PFSK-1 (cell line): ENCODE measurements at regions not wholly inside any gene's neighbourhood (a gene's known extent, or its start where the extent isn't known, plus 50 kb on each side); places are given as distances from the start of the nearest gene placed in this dataset.

Experiments
- FOXP2 ChIP-seq: optimal IDR thresholded peaks from 2 replicates; pipeline ENCODE3; 2011; ENCODE audit warnings: borderline replicate concordance, control low read depth, inconsistent platforms; ENCODE audit not compliant: insufficient read depth; ENCODE audit errors: extremely low read length, extremely low read depth
- POLR2AphosphoS5 ChIP-seq: IDR thresholded peaks from 2 replicates; pipeline ENCODE4 v1.6.1; 2012; ENCODE audit warnings: low read depth, mild to moderate bottlenecking, control low read depth, low read length, moderate library complexity
- REST ChIP-seq, 2 experiments: IDR thresholded peaks; 2 replicates each; pipeline versions ENCODE4 v1.6.1 to v1.8.0; 2011 to 2012; ENCODE audit warnings: low read depth in 2 of 2, low read length in 2 of 2, control low read depth in 1 of 2, inconsistent platforms in 1 of 2, mild to moderate bottlenecking in 1 of 2, moderate library complexity in 1 of 2; ENCODE audit not compliant: insufficient read depth in 1 of 2
- SIN3A ChIP-seq: IDR thresholded peaks from 2 replicates; pipeline ENCODE4 v1.6.1; 2012; ENCODE audit warnings: mild to moderate bottlenecking, low read length, moderate library complexity, borderline replicate concordance; ENCODE audit not compliant: insufficient read depth
- TAF1 ChIP-seq: IDR thresholded peaks from 2 replicates; pipeline ENCODE4 v1.6.1; 2012; ENCODE audit warnings: low read length, control low read depth, borderline replicate concordance; ENCODE audit not compliant: insufficient read depth

GRCh38 chr18:28382215-28382879, 205.4 kb upstream of the CDH2 start:
- TF ChIP-seq SIN3A (no peak), POLR2AphosphoS5 (no peak), REST (IDR thresholded peaks at IDR 0.05; ENCODE audit: insufficient read depth in 1 of 2, low read depth in 2 of 2, low read length in 2 of 2) (no peak), TAF1 (no peak), FOXP2 (no peak)
